ENCODE measurements at regions not wholly inside any gene's neighbourhood (a gene's known extent, or its start where the extent isn't known, plus 50 kb on each side); places are given as distances from the start of the nearest gene placed in this dataset.

GRCh38 chr5:91283899-91284298 lies 99.2 kb downstream of the ARRDC3 start:
- no peak for DNase-seq (ENCODE audit: low spot score)

GRCh38 chr5:91283326-91283725 lies 99.8 kb downstream of the ARRDC3 start:
- DNase-seq (ENCODE audit: low spot score): no peak

GRCh38 chr5:91282210-91282609 lies 100.9 kb downstream of the ARRDC3 start:
- DNase-seq (ENCODE audit: low spot score): no peak

- no peak for DNase-seq (ENCODE audit: low spot score)
Observed at GRCh38 chr5:91281401-91281800, 101.7 kb downstream of the ARRDC3 start.

GRCh38 chr5:91280362-91281269 lies 102.5 kb downstream of the ARRDC3 start:
- DNase-seq (ENCODE audit: low spot score): peak; percentile 94

- no peak for DNase-seq (ENCODE audit: low spot score)
Observed at GRCh38 chr5:91277840-91278239, 105.3 kb downstream of the ARRDC3 start.

GRCh38 chr5:91277093-91277626 lies 106.0 kb downstream of the ARRDC3 start:
- DNase-seq (ENCODE audit: low spot score): no peak

GRCh38 chr5:91272858-91273257 lies 110.3 kb downstream of the ARRDC3 start:
- DNase-seq (ENCODE audit: low spot score): no peak

- no peak for DNase-seq (ENCODE audit: low spot score)
Observed at GRCh38 chr5:91271999-91272398, 111.1 kb downstream of the ARRDC3 start.

- no peak for DNase-seq (ENCODE audit: low spot score)
Observed at GRCh38 chr5:91269198-91269597, 113.9 kb downstream of the ARRDC3 start.

GRCh38 chr5:91266184-91266705 lies 116.9 kb downstream of the ARRDC3 start:
- DNase-seq (ENCODE audit: low spot score): peak; percentile 62

- no peak for DNase-seq (ENCODE audit: low spot score)
Observed at GRCh38 chr5:91264311-91265051, 118.6 kb downstream of the ARRDC3 start.

GRCh38 chr5:91263898-91264297 lies 119.2 kb downstream of the ARRDC3 start:
- DNase-seq (ENCODE audit: low spot score): no peak

GRCh38 chr5:91257301-91257700 lies 125.8 kb downstream of the ARRDC3 start:
- DNase-seq (ENCODE audit: low spot score): no peak

- no peak for DNase-seq (ENCODE audit: low spot score)
Observed at GRCh38 chr5:91256142-91256524, 127.0 kb downstream of the ARRDC3 start.

GRCh38 chr5:91255396-91256141 lies 127.5 kb downstream of the ARRDC3 start:
- DNase-seq (ENCODE audit: low spot score): no peak

- no peak for DNase-seq (ENCODE audit: low spot score)
Observed at GRCh38 chr5:91252916-91253315, 130.2 kb downstream of the ARRDC3 start.

GRCh38 chr5:91245871-91246270 lies 137.2 kb downstream of the ARRDC3 start:
- DNase-seq (ENCODE audit: low spot score): no peak

GRCh38 chr5:91245074-91245452 lies 138.1 kb downstream of the ARRDC3 start:
- no peak for DNase-seq (ENCODE audit: low spot score)

- no peak for DNase-seq (ENCODE audit: low spot score)
Observed at GRCh38 chr5:91244380-91245073, 138.6 kb downstream of the ARRDC3 start.

GRCh38 chr5:91243852-91244251 lies 139.3 kb downstream of the ARRDC3 start:
- no peak for DNase-seq (ENCODE audit: low spot score)

Data from COLO829 (cell line).